Activated CD8-positive, alpha-beta memory T cell treated with anti-CD3 and anti-CD28 coated beads for 24 hours (primary cell): ENCODE measurements at regions not wholly inside any gene's neighbourhood (a gene's known extent, or its start where the extent isn't known, plus 50 kb on each side); places are given as distances from the start of the nearest gene placed in this dataset.
"Not testable (repeated sequence)": the region's sequence is repeated elsewhere in the genome, so short reads cannot be mapped to it uniquely, and the experiment has no call there.

Source experiments
- DNase-seq: peaks from one replicate; pipeline ENCODE4 v3.0.0-alpha.2; 2020

DNA sequence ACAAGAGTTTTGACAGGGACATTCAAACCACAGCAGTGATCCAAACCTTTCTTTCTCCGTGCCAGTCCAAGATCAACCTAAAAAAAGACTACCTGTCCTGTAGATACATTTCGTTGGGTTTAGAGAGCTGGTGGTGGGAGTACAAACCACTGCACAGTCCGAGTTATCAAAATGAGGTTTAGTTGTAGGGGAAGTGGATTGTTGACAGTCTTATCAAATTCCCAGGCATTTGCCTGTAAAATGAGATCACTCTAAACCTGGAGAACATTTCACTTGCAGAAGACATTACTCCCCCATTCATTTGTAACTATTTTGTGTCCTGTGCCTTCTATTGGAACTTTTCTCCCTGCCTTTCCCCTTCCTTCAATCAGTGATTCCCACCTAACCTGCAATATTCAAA, 469.6 kb upstream of the JARID2 start:
- DNase-seq = no peak

DNA sequence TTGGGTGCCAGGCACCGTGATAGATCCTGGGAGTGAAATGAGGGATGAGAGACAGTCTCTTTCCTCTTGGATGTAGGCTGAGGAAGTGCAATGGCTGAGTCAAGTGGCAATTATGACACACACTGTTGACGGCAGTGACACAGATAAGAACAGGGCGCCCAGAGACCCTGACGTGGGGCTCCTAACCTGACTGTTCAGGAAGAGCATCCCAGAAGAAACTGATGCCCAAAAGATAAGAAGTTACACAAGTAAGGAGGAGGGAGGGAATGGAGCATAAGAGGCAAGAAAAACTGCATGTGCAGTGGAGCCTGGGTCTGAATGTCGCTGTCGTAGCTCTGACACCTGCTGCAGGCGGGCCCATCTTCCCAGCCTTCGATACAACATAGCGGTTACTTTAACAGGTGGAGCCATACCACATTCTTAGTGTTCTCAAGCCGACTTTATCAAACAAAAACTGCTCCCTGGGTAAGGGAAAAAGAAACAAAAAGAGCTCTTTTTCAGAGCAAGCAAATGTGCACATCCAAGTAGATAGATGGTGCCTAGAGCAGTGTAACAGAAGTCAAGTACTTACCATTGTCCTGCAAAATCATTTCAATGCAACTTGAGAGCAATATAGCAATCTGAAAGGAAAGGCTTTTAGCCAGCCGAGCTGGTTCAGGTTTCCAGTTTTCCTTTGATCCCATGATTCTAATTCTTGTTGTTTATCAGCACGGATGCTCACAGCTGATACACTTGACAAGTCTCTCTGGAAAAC, 463.9 kb upstream of the JARID2 start:
- DNase-seq = no peak

DNA sequence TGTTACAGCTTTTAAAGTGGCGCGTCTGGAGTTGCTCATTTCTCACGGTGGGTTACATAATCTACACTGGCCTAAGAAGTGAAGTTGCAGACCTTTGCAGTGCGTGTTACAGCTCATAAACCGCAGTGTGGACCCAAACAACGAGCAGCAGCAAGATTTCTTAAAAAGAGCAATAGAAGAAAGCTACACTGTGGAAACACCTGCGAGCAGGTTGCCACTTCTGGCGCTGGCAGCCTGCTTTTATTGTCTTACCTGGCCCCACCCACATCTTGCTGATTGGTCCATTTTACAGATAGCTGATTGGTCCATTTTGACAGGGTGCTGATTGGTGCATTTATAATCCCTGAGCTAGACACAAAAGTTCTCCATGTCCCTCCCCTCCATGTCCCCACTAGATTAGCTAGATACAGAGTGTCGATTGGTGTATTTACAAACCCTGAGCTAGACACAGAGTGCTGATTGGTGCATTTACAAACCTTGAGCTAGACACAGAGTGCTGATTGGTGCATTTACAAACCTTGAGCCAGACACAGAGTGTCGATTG, 462.9 kb upstream of the JARID2 start:
- DNase-seq = not testable (repeated sequence)

DNA sequence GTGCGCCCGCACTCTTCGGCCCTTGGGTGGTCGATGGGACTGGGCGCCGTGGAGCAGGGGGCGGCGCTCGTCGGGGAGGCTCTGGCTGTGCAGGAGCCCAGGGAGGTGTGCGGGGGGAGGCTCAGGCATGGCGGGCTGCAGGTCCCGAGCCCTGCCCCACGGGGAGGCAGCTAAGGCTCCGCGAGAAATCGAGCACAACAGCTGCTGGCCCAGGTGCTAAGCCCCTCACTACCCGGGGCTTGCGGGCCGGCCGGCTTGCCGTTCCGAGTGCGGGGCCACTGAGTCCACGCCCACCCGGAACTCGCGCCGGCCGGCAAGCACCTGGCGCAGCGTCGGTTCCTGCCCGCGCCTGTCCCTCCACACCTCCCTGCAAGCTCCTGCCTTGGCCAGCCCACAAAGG, 462.3 kb upstream of the JARID2 start:
- DNase-seq = no peak

DNA sequence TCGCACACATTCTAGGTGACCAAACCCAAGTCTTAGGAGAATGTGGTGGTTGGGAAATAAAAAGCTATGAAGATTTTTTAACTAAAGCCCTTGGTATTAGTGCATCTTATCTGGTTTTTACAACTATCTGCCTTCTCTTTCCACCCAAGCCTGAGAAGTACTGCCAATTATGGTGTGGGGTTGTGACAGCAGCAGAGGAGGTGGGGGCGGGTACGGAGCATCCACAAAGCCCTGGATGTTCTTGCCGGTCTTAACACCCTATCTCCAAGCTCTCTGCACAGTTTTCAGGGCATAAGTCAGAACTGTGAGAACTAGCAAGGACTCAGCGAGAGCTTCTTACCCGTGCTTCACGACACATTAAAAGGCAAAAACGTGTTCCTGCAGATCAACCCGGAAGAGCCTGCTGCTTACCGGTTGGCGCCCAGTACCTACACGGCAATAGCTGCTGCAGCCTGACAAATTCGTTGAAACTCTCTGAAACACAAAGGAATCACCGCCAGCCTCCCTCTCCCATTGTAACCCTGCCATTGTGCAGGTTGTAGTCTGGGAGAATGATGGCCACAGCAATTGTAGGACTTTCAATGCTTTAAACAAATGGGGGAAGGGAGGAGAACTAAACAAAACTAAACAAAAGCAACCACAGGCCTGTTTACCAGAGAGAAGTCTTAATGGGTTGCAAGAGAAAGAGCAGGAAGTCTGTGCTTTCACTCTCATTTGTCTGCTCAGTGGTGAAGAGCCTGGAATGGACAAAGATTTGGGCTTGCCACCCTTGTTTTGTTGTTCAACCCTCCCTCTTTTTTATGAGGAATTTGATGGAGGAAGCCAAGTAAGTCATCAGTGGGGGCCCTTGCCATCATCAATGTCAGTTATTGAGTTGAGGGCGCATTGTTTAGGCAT, 461.0 kb upstream of the JARID2 start:
- no peak for DNase-seq

DNA sequence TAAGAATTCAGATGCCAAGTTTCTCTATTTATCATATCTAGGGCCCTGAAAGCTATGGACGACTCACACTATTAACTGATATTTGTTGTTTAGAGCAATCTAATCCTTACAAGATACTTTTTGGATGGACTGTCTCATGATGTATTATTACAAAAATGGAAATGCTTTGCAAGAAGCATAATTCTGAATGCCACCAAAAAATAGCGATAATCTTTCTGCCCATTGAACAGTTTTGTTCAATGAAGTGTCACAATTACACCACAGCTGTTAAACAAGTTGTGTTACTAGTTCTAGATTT, 460.4 kb upstream of the JARID2 start:
- no peak for DNase-seq

DNA sequence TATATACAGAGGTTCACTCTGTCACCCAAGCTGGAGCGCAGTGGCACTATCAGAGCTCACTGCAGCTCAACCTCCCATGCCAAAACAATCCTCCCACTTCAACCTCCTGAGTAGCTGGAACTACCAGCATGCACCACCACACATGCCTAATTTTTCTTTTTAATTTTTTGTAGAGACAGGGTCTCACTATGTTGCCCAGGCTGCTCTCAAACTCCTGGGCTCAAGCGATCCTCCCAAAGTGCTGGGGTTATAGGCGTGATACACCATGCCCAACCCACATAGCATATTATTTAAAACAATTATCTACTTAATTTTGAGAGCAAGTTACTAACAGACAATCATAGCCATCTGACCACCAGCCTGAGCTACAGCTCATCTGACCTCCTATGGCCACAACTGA, 459.9 kb upstream of the JARID2 start:
- DNase-seq = no peak

DNA sequence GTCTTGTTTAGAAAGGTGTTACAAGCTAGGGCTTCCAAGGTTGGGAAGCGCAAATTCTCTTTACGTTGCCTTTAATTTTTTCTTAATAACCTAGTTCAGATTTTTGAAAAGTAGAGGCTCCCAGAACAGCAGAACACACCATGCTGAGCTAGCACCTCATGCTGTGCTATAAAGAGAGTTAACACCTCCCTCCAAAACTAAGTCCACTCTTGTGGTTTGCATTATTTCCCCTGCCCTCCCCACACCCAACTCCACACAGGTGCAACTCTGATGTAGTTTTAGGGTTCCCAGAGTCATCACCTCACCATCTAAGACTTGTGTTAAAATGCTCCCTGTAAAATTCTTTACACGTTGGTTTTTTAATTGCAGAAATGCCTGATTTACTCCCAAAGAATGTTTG, 459.4 kb upstream of the JARID2 start:
- no peak for DNase-seq

DNA sequence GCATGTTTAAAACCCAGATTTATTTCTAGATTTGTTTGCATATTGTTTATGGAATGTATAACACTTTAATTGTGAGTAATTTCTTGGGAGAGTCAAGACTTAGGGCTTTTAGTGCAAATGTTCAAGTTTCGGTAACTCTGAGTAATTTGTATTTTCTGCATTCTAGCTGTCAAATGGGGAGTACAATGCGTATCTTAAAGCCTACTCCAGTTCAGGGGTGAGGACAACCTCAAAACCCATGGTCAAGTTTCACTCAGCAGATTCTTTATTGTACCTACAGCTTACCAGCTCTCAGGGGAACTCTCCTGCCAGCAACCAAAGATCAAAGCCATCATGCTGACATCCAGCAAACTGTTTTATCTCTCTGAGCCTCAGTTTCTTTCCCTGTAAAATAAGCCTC, 458.6 kb upstream of the JARID2 start:
- DNase-seq = no peak

DNA sequence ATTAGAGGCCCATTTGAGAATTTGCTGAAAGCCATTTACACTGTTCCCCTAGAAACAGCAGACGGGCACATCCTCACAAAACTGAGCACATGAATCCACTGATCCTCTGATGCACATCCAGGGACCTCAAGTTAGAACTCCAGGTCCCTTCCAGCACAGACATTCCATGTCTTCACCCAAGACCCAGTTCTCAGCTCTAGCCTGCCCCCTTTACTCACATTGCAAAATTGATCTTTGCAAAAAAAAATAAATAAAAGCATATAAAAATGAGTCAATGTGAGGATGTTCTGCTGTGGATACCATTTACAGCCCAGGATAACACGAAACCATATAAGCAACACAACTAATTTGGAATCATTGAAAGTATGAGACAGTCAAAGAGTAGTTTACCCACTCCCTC, 458.2 kb upstream of the JARID2 start:
- no peak for DNase-seq

DNA sequence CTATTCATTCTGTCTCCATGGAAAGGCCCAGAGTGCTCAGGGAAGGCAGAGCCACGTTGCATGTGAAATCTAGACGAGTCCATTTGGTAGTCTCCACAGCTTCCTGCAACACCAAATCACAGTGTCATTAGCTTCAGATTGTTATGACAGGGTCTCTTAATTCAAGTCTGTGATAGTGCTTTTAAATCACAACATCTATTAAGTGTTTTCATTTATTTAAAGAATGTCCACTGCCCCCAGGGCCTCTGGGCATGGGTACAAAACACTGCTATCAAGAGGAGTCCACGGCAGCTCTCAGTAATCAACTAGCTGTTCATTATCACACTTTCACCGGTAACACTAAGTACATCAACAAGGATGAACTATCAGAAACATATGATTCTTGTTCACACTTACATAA, 455.9 kb upstream of the JARID2 start:
- no peak for DNase-seq

DNA sequence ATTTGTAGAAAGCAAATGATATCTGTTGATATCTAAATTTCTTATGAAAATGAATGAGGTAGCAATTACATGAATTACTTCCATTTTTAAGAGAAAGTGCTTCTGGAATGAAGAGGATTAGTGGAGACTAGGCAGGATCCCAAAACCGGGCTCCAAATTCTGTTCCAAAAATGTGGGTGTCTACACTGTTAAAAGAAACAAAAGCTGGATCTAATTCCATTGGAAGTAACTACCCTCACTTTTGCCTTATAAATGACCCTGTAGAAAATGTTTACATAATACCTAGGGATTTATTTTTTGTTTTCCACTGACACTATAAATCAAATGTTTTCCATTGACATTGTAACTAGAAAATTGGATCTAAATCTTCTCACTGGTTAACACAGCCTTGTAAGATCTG, 454.9 kb upstream of the JARID2 start:
- DNase-seq = no peak

DNA sequence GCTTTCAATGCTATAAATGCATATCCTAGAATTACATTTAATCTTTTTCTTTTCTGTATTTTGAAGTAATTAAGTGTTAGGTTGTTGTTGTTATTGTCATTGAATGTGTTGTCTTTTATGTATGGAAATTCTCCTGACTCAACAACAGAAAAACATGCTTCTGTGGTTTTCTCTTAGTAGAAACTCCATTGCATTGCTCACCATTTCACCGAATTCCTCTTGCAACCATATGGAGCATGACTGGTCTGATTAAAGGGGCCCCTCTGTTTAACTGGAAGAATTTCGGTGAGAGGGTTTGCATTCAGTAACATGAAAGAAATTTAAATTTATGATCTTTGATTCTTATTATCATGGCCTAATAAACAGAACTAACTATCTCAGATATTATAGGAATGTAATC, 454.3 kb upstream of the JARID2 start:
- no peak for DNase-seq

DNA sequence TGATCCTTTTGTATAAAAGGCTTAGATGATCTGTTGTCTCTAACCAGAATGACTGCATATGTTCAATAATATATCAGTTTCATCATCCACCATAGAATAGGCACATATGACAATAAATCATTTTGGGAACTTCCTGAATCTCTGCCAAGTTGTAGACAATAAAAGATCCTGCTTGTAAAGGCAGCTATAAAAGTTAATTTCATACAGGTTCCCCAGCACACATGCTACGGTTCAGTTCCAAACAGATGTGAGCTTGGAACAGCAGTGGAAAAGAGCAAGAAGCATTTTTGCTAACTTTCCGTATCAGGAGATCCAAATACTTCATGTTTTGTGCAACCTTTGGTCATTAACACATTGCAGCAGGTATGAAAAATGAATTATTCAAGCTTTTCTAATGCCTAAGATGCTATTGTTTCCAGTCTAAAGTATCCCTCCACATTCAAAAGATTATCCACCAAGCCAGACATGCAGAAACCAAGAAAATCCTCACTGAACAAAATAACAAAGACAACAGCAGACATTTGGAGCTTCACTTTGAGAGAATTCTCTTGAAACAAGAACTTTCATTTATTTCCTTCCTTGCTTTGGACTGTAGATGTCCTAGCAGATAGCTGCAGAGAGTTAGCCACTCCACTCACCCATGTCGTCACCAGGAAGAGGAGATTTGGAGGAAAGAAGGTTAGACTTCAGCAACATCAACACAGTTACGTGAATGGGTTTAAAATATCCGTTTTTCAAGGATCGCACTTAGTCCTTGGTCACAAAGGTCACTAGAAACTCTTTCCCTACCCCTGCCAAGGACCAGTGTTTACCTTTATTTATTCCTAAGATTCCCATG, 453.5 kb upstream of the JARID2 start:
- no peak for DNase-seq

DNA sequence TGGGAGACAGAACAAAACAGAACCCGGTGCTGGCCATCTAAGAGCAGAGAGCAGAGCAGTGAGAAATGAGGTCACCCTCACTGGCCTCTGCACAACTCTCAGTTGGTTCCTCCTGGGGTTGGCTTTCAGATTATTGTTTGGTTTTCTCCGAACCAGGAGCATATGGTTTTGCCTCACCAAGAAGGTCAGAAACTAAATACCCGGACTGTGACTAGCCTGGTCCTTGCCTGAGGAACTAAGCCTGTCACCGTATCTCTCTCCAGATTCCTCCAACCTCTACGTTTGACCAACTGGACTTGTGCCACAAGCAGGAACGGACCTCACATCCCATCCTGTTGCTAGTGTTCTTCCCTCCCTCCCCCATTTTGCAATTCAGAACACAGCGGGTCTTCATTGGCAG, 450.4 kb upstream of the JARID2 start:
- no peak for DNase-seq

DNA sequence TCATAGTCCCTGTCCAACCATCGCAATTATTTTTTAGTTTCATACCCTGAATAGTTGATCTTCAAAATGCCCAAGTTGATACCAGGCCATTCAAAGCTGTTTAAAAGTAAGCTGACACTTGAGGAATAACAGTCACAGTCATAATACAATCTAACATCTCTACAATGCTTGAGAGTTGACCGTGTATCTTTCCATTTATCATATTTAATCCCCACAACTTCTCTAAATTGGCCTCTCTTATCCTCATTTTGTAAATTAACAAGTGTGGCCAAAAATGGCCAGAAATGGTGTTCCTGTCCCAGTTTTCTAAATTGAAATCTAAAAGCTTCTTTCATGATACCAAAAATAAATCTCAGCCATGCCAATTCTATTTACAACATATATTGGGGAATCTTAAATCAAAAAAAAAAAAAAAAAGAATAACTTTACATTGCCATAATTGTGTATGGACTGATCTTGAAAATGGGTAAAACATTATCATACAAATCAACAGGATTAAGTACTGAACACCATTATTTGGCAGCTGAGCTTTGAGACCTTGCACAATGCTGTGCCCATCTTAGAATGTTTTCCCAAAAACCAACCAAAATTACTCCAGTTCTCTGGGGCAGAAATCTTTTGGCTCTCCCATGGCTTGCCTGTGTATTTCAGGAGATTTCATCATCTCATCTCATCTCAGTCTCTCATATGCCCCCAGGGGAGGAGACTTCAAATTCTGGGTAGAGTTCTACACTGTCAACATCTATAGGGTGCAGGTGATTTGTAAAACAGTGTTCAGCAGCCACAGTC, 448.7 kb upstream of the JARID2 start:
- peak; percentile 38 for DNase-seq

DNA sequence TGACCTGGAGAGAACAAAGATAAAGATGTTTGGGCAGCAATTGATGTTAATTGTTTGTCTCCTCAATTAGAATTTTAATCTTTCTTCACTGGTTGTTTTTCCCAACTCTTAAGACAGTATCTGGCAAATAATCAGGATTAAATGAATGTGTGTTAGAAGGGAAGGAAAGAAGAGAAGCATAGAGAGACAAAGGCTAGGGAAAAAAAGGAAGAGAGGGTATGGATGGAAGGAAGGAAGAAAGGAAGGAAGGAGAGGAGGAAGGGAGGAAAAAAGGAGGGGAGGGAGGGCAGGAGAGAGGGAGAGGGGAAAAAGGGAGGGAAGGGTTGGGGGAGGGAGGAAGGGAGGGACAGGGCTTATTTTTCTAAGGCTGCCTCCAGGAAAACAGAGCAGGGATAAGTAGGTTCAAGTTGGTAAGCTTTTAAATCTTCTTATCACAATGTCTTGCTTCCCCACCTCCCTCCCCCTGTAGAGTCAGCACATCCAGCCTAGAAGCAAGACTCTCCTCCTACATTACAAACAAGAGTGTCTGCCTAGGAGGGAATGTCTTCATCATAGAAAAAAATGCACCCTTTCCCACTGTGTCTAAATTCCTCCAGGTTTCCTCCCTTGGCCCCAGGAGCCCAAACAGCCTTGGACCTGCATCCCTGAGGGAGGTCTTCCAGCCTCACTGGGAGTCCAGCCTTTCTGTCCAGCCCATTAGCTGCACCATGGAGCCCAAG, 447.8 kb upstream of the JARID2 start:
- peak; percentile 30 for DNase-seq

DNA sequence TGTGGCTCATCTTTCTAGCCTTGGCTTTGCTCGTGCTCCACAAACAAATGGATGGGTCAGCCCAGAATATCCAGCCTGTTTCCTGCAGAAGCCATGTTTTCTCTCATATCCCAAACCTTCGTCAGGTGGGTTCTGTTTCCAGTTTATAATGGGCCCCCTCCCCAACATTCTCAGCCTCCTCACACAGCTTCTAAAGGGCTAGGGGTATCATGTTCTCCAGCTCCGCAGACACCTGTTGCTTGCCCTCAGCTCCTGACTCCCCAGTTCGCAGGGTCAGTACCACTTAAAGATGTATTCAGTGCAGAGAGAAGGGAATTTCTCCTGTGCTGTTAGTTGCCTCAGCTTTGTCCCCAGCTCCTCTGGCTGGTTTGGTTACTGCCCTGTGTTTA, 447.3 kb upstream of the JARID2 start:
- DNase-seq = peak; percentile 45

DNA sequence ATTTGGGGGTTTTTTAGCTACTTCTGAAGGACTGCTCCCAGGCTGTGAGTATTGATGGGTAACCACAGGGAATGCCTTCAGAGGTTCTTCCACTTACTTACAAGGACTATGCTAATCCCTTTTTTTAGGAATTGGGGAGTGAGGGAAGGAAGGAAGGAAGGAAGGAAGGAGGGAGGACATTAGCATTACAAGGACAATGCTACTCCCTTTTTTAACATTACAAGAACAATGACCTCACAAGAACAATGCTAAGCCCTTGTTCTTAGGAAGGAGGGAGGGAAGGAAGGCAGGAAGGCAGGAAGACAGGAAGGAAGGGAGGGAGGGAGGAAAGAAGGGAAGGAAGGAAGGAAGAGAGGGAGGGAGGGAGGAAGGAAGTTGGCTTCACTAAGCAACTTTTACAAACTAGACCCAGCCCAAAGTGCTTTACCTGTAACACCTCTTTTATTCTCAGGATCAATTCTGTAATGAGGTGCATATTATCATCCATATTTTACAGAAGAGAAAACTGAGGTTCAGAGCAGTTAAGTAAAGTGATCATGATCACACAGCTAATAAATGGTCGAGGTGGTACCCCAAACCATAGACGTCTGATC, 446.8 kb upstream of the JARID2 start:
- no peak for DNase-seq

DNA sequence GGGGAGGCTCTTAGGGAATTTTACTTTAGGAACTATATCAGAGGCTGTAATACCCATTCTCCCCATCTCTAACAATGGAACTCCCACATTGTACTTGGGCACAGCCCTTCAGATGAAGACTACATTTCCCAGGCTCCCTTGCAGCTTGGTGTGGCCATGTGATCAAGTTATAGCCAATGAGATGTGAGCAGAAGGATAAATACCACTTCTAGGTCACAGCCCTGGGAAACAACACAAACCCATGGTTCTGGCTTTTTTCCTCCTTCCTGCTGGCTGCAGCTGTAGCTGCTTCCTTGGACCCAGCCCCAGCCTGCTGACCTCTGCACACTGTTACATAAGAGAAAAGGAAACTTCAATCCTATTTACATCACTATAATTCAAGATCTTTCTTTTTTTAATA, 445.9 kb upstream of the JARID2 start:
- DNase-seq = peak; percentile 56

DNA sequence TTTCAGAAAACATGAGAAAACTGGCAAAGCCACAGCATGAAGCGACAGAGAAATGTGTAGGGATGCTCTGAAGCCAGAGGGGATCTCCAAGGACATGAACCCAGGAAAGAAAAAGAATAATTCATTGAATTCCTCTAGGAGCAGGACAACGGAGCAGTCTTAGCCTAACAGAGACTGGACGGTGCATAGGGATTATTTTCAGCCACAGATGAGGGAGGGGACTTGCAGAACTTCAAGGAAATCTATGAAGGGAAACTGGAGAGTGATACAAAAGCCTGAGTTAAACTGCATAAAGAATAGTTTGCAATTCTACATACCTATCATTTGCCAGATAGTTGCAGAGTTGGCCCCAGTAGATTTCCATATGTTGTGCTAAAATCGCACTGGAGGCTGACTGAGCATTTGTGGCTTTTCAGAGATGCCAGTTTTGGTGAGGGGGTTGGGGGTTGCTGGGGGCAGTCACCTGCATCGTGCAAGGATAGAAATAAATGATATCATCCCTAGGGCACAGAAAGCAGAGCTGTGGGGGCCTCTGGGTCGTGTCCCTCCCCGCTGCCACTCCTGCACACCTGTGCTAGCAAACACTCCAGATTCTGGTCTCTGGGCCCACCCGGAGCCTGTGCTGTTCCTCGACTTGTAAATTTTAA, 443.2 kb upstream of the JARID2 start:
- DNase-seq = peak; percentile 33
